H9 (cell line): ENCODE measurements at regions not wholly inside any gene's neighbourhood (a gene's known extent, or its start where the extent isn't known, plus 50 kb on each side); places are given as distances from the start of the nearest gene placed in this dataset.

Experiments used
- DNase-seq: peaks from one replicate; pipeline ENCODE4 v3.0.0-alpha.2; 2017
- H2AFZ ChIP-seq: one replicate; pipeline ENCODE4 v1.6.1; 2013; ENCODE audit warnings: mild to moderate bottlenecking, low read length, control low read depth, moderate library complexity
- H2AK5ac ChIP-seq: 2 replicates; pipeline ENCODE4 v1.6.1; 2013; ENCODE audit warnings: low read length, control low read depth, mixed read lengths; ENCODE audit not compliant: insufficient read length
- H2BK120ac ChIP-seq: one replicate; pipeline ENCODE4 v1.6.1; 2013; ENCODE audit warnings: low read depth, mild to moderate bottlenecking, low read length, control low read depth, inconsistent platforms; ENCODE audit not compliant: poor library complexity, severe bottlenecking
- H2BK12ac ChIP-seq: 2 replicates; pipeline ENCODE4 v1.6.1; 2013; ENCODE audit warnings: low read length, control low read depth, mixed read lengths, low read depth; ENCODE audit not compliant: insufficient read length
- H2BK15ac ChIP-seq: 2 replicates; pipeline ENCODE4 v1.6.1; 2013; ENCODE audit warnings: low read depth, low read length, control low read depth
- H2BK20ac ChIP-seq: one replicate; pipeline ENCODE4 v1.6.1; 2013; ENCODE audit warnings: low read depth, mild to moderate bottlenecking, low read length, control low read depth, inconsistent platforms; ENCODE audit not compliant: poor library complexity, severe bottlenecking
- H2BK5ac ChIP-seq: 2 replicates; pipeline ENCODE4 v1.6.1; 2013; ENCODE audit warnings: low read length, control low read depth, mixed read lengths; ENCODE audit not compliant: insufficient read length
- H3K14ac ChIP-seq: 2 replicates; pipeline ENCODE4 v1.6.1; 2013; ENCODE audit warnings: low read length, control low read depth; ENCODE audit not compliant: insufficient read depth
- H3K18ac ChIP-seq: 2 replicates; pipeline ENCODE4 v1.6.1; 2013; ENCODE audit warnings: low read depth, mild to moderate bottlenecking, mixed read lengths, low read length, control low read depth; ENCODE audit not compliant: insufficient read length
- H3K23ac ChIP-seq: 2 replicates; pipeline ENCODE4 v1.6.1; 2013; ENCODE audit warnings: low read length, control low read depth, mixed read lengths, low read depth; ENCODE audit not compliant: insufficient read length
- H3K23me2 ChIP-seq: 2 replicates; pipeline ENCODE4 v1.6.1; 2013; ENCODE audit warnings: low read depth, mild to moderate bottlenecking, mixed read lengths, low read length, control low read depth; ENCODE audit not compliant: insufficient read length, poor library complexity, severe bottlenecking
- H3K27ac ChIP-seq: 2 replicates; pipeline ENCODE4 v1.5.1; 2013; ENCODE audit warnings: low read length, control low read depth, mixed read lengths, low read depth; ENCODE audit not compliant: insufficient read length
- H3K27me3 ChIP-seq: 2 replicates; pipeline ENCODE4 v1.6.1; 2013; ENCODE audit warnings: low read length, control low read depth, inconsistent platforms; ENCODE audit not compliant: insufficient read depth
- H3K4ac ChIP-seq: 2 replicates; pipeline ENCODE4 v1.6.1; 2013; ENCODE audit warnings: low read depth, mild to moderate bottlenecking, control low read depth, inconsistent platforms, low read length, moderate library complexity
- H3K4me1 ChIP-seq: 2 replicates; pipeline ENCODE4 v1.6.1; 2013; ENCODE audit warnings: low read length, control low read depth, inconsistent platforms; ENCODE audit not compliant: insufficient read depth
- H3K4me2 ChIP-seq: 2 replicates; pipeline ENCODE4 v1.6.1; 2013; ENCODE audit warnings: low read length, control low read depth, mixed read lengths; ENCODE audit not compliant: insufficient read length, insufficient read depth
- H3K56ac ChIP-seq: 2 replicates; pipeline ENCODE4 v1.6.1; 2013; ENCODE audit warnings: low read depth, mild to moderate bottlenecking, mixed read lengths, low read length, control low read depth; ENCODE audit not compliant: insufficient read length
- H3K79me1 ChIP-seq: 2 replicates; pipeline ENCODE4 v1.6.1; 2013; ENCODE audit warnings: low read depth, mild to moderate bottlenecking, moderate library complexity, low read length, control low read depth, inconsistent platforms; ENCODE audit not compliant: insufficient read depth, poor library complexity, severe bottlenecking
- H3K79me2 ChIP-seq: 2 replicates; pipeline ENCODE4 v1.6.1; 2013; ENCODE audit warnings: low read length, control low read depth, inconsistent platforms; ENCODE audit not compliant: insufficient read depth
- H3K9ac ChIP-seq: 2 replicates; pipeline ENCODE4 v1.6.1; 2013; ENCODE audit warnings: low read length, control low read depth, mixed read lengths; ENCODE audit not compliant: insufficient read length; ENCODE audit errors: extremely low read depth
- H3K9me3 ChIP-seq: one replicate; pipeline ENCODE4 v1.6.1; 2013; ENCODE audit warnings: low read depth, low read length, inconsistent platforms; ENCODE audit not compliant: control insufficient read depth
- H3T11ph ChIP-seq: one replicate; pipeline ENCODE4 v1.6.1; 2013; ENCODE audit warnings: mild to moderate bottlenecking, low read length, control low read depth, inconsistent platforms
- H4K20me1 ChIP-seq: one replicate; pipeline ENCODE4 v1.6.1; 2013; ENCODE audit not compliant: control insufficient read depth, insufficient read length, insufficient read depth
- H4K5ac ChIP-seq: 2 replicates; pipeline ENCODE4 v1.6.1; 2013; ENCODE audit warnings: low read depth, mild to moderate bottlenecking, mixed read lengths, low read length, control low read depth; ENCODE audit not compliant: insufficient read length
- H4K8ac ChIP-seq: replicated peaks from 2 replicates; pipeline ENCODE4 v1.6.1; 2013; ENCODE audit warnings: low read length, control low read depth, mixed read lengths, low read depth; ENCODE audit not compliant: insufficient read length
- H4K91ac ChIP-seq: 2 replicates; pipeline ENCODE4 v1.6.1; 2013; ENCODE audit warnings: low read depth, mild to moderate bottlenecking, moderate library complexity, mixed read lengths, low read length, control low read depth; ENCODE audit not compliant: insufficient read length
- H3K27ac Mint-ChIP-seq, 3 experiments: 2 replicates in 2 of 3; 3 replicates in 1 of 3; pipeline ENCODE4 v1.8.0; 2020 to 2021; ENCODE audit warnings: mixed read lengths in 3 of 3, mild to moderate bottlenecking in 1 of 3, moderate library complexity in 1 of 3
- H3K27me3 Mint-ChIP-seq: 2 replicates; pipeline ENCODE4 v1.8.0; 2021; ENCODE audit warnings: low read depth, mild to moderate bottlenecking, moderate library complexity, mixed read lengths
- H3K36me3 Mint-ChIP-seq, 3 experiments: 2 replicates in 2 of 3; 3 replicates in 1 of 3; pipeline ENCODE4 v1.8.0; 2020 to 2021; ENCODE audit warnings: low read depth in 3 of 3, mixed read lengths in 3 of 3; ENCODE audit not compliant: insufficient read depth in 1 of 3
- H3K4me1 Mint-ChIP-seq, 2 experiments: 2 replicates each; pipeline ENCODE4 v1.8.0; 2020; ENCODE audit warnings: mixed read lengths in 2 of 2
- H3K4me3 Mint-ChIP-seq, 2 experiments: 2 replicates in 1 of 2; 3 replicates in 1 of 2; pipeline ENCODE4 v1.8.0; 2020 to 2021; ENCODE audit warnings: mild to moderate bottlenecking in 2 of 2, mixed read lengths in 2 of 2, moderate library complexity in 1 of 2
- H3K9me3 Mint-ChIP-seq, 2 experiments: 2 replicates in 1 of 2; 3 replicates in 1 of 2; pipeline ENCODE4 v1.8.0; 2020; ENCODE audit warnings: mild to moderate bottlenecking in 2 of 2, mixed read lengths in 2 of 2, moderate library complexity in 1 of 2
- CTCF ChIP-seq: fragments of 200-600 bp; sonication (generic); conservative IDR thresholded peaks from 3 replicates; pipeline ENCODE4 v1.8.0; 2021; ENCODE audit warnings: antibody characterized with exemption, mild to moderate bottlenecking
- WGBS: extraction: QIAGEN DNeasy Blood & Tissue Kit; methylation state at CpG from one replicate; pipeline ENCODE4 v1.1.7; 2013; ENCODE audit warnings: missing lambda C conversion rate, low lambda C conversion rate, mixed read lengths; ENCODE audit not compliant: insufficient read length; ENCODE audit errors: extremely low coverage; 5-methylcytosine and 5-hydroxymethylcytosine counted together

DNA sequence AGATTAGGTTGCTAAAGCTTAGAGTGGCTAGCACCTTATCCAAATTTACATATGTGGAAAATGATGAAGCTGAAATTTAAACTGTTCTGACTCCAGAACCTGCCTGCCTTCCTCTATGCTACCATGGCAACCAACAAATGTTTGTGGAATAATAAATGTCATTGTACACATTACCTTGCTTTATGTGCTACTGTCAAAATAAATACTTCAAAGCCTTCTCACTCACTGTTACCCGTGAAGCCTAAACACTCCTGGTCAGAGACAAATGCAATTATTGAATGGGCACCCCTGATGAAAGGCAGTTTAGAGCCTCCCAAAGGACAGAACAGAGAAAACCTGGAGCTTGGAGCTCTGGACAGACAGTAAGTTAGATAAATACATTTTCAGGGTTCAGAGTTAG, 158.6 kb downstream of the FAM114A2 start:
- Histone ChIP-seq H4K91ac (no peak overlapping the region), H3K4me2 (no peak overlapping the region), H3K79me1 (no peaks in the 10 kb centered on the region), H2BK12ac (no peak overlapping the region), H4K20me1 (no peaks in the 10 kb centered on the region), H3K9ac (no peak overlapping the region), H3K23me2 (no peaks in the 10 kb centered on the region), H3K14ac (no peak overlapping the region), H3K79me2 (no peaks in the 10 kb centered on the region), H3K27me3 (no peaks in the 10 kb centered on the region), H4K5ac (no peak overlapping the region), H2AFZ (no peak overlapping the region), H2BK20ac (no peak overlapping the region), H2BK5ac (no peak overlapping the region), H2BK15ac (no peak overlapping the region), H3K18ac (no peak overlapping the region), H3K56ac (no peak overlapping the region), H2AK5ac (no peak overlapping the region), H2BK120ac (no peak overlapping the region), H4K8ac (no peak overlapping the region), H3K4me1 (peaks cover 3% of the 10 kb centered on the region; the same call in 1 of the 2 replicates), H3K23ac (no peak overlapping the region), H3K27ac (no peak overlapping the region), H3T11ph (no peak overlapping the region), H3K9me3 (no peaks in the 10 kb centered on the region), H3K4ac (no peak overlapping the region)
- no peaks in the 10 kb centered on the region; a peak in 1 of 5 replicates for H3K9me3 Mint-ChIP-seq
- H3K27me3 Mint-ChIP-seq, result peaks cover 2% of the 10 kb centered on the region; the same call in 1 of the 2 replicates
- WGBS, result no CpG with 5 or more reads among the region's 1 CpG
- H3K36me3 Mint-ChIP-seq, result no peaks in the 10 kb centered on the region; a peak in 1 of 7 replicates
- no peak for TF ChIP-seq CTCF
- peaks cover 10 to 19% of the 10 kb centered on the region in 2 experiments for H3K4me1 Mint-ChIP-seq
- no peak for DNase-seq
- no peak overlapping the region for H3K4me3 Mint-ChIP-seq
- H3K27ac Mint-ChIP-seq, result no peak overlapping the region
